ENCODE measurements at regions not wholly inside any gene's neighbourhood (a gene's known extent, or its start where the extent isn't known, plus 50 kb on each side); places are given as distances from the start of the nearest gene placed in this dataset.

GRCh38 chr7:16293669-16294425, 127.5 kb downstream of the CRPPA start:
- Histone ChIP-seq H3K4me3 (ENCODE audit: control insufficient read depth in 1 of 2, extremely low read depth in 1 of 2, low read length in 1 of 2) (no peak overlapping the region), H3K9me3 (no peaks in the 10 kb centered on the region), H3K36me3 (ENCODE audit: control insufficient read depth in 2 of 2, extremely low read depth in 1 of 2, insufficient read depth in 1 of 2, low read length in 1 of 2) (no peaks in the 10 kb centered on the region), H3K27ac (ENCODE audit: low read length) (no peak overlapping the region), H3K4me1 (ENCODE audit: control insufficient read depth in 1 of 2, extremely low read depth in 1 of 2, insufficient read depth in 2 of 2, low read length in 2 of 2) (no peaks in the 10 kb centered on the region), H3K27me3 (replicated peaks in 1 of 2; ENCODE audit: control insufficient read depth in 2 of 2, extremely low read depth in 1 of 2, insufficient read depth in 2 of 2, low read length in 1 of 2) (no peaks in the 10 kb centered on the region)
- H3K27me3 Mint-ChIP-seq = no peaks in the 10 kb centered on the region
- no peaks in the 10 kb centered on the region for H3K9me3 Mint-ChIP-seq
- no peak for ATAC-seq (replicated peaks in 1 of 4)
- DNase-seq = no peak
- no peaks in the 10 kb centered on the region for H3K36me3 Mint-ChIP-seq
- no peak overlapping the region for H3K27ac Mint-ChIP-seq
- H3K4me1 Mint-ChIP-seq = no peaks in the 10 kb centered on the region
- ChIA-PET POLR2A (interaction anchor here in 1 of 2 donors (0.6 kb wide), 1 partner anchor 83 kb away, joined by 3 read pairs; no protein-coding TSS in a partner anchor), CTCF (no interaction called here)
- H3K4me3 Mint-ChIP-seq = no peak overlapping the region
- WGBS (ENCODE audit: insufficient coverage) = 100% methylated on average over 1 of the region's 3 CpGs

GRCh38 chr7:16284581-16284980, 136.8 kb downstream of the CRPPA start:
- ChIA-PET POLR2A (no interaction called here), CTCF (no interaction called here)
- H3K27me3 ChIP-seq (replicated peaks in 1 of 2; ENCODE audit: control insufficient read depth in 2 of 2, extremely low read depth in 1 of 2, insufficient read depth in 2 of 2, low read length in 1 of 2) = no peaks in the 10 kb centered on the region
- no peaks in the 10 kb centered on the region for H3K4me1 Mint-ChIP-seq
- H3K36me3 ChIP-seq (ENCODE audit: control insufficient read depth in 2 of 2, extremely low read depth in 1 of 2, insufficient read depth in 1 of 2, low read length in 1 of 2) = no peaks in the 10 kb centered on the region
- H3K4me3 Mint-ChIP-seq = no peak overlapping the region
- H3K4me1 ChIP-seq (ENCODE audit: control insufficient read depth in 1 of 2, extremely low read depth in 1 of 2, insufficient read depth in 2 of 2, low read length in 2 of 2) = no peaks in the 10 kb centered on the region
- WGBS (ENCODE audit: insufficient coverage) = no CpG with 5 or more reads among the region's 4 CpGs
- H3K9me3 Mint-ChIP-seq = no peaks in the 10 kb centered on the region
- H3K4me3 ChIP-seq (ENCODE audit: control insufficient read depth in 1 of 2, extremely low read depth in 1 of 2, low read length in 1 of 2) = no peak overlapping the region
- peaks cover 3% of the 10 kb centered on the region for H3K36me3 Mint-ChIP-seq
- H3K27ac ChIP-seq (ENCODE audit: low read length) = no peak overlapping the region
- H3K27ac Mint-ChIP-seq = no peak overlapping the region
- DNase-seq (no peak), ATAC-seq (replicated peaks in 1 of 4) (no peak)
- H3K9me3 ChIP-seq = no peaks in the 10 kb centered on the region
- no peaks in the 10 kb centered on the region for H3K27me3 Mint-ChIP-seq

- no peak overlapping the region for H3K4me3 ChIP-seq (ENCODE audit: control insufficient read depth in 1 of 2, extremely low read depth in 1 of 2, low read length in 1 of 2)
- CTCF ChIA-PET = no interaction called here
- no peaks in the 10 kb centered on the region for H3K27me3 Mint-ChIP-seq
Observed at GRCh38 chr7:16278167-16278787, 143.1 kb downstream of the CRPPA start.

GRCh38 chr7:16271990-16272665, 149.2 kb downstream of the CRPPA start:
- ChIA-PET CTCF (no interaction called here), POLR2A (no interaction called here)
- H3K27me3 Mint-ChIP-seq = no peaks in the 10 kb centered on the region
- no peak overlapping the region for H3K27ac Mint-ChIP-seq
- Histone ChIP-seq H3K27me3 (replicated peaks in 1 of 2; ENCODE audit: control insufficient read depth in 2 of 2, extremely low read depth in 1 of 2, insufficient read depth in 2 of 2, low read length in 1 of 2) (no peaks in the 10 kb centered on the region), H3K4me1 (ENCODE audit: control insufficient read depth in 1 of 2, extremely low read depth in 1 of 2, insufficient read depth in 2 of 2, low read length in 2 of 2) (no peaks in the 10 kb centered on the region), H3K9me3 (no peaks in the 10 kb centered on the region), H3K27ac (ENCODE audit: low read length) (no peak overlapping the region), H3K36me3 (ENCODE audit: control insufficient read depth in 2 of 2, extremely low read depth in 1 of 2, insufficient read depth in 1 of 2, low read length in 1 of 2) (no peaks in the 10 kb centered on the region), H3K4me3 (ENCODE audit: control insufficient read depth in 1 of 2, extremely low read depth in 1 of 2, low read length in 1 of 2) (no peak overlapping the region)
- WGBS (ENCODE audit: insufficient coverage) = no CpG with 5 or more reads among the region's 2 CpGs
- ATAC-seq (replicated peaks in 1 of 4) (no peak), DNase-seq (no peak)
- no peak overlapping the region for H3K4me3 Mint-ChIP-seq
- H3K36me3 Mint-ChIP-seq = no peaks in the 10 kb centered on the region
- no peaks in the 10 kb centered on the region for H3K4me1 Mint-ChIP-seq
- H3K9me3 Mint-ChIP-seq = no peaks in the 10 kb centered on the region

More at GRCh38 chr7:16278167-16278787, 143.1 kb downstream of the CRPPA start:
- no CpG with 5 or more reads among the region's 1 CpG for WGBS (ENCODE audit: insufficient coverage)
- Mint-ChIP-seq H3K4me1 (no peaks in the 10 kb centered on the region), H3K27ac (no peak overlapping the region), H3K36me3 (no peaks in the 10 kb centered on the region), H3K9me3 (no peaks in the 10 kb centered on the region), H3K4me3 (no peak overlapping the region)
- no peaks in the 10 kb centered on the region for H3K36me3 ChIP-seq (ENCODE audit: control insufficient read depth in 2 of 2, extremely low read depth in 1 of 2, insufficient read depth in 1 of 2, low read length in 1 of 2)
- ATAC-seq (replicated peaks in 1 of 4) (no peak), DNase-seq (no peak)
- H3K9me3 ChIP-seq = no peaks in the 10 kb centered on the region
- POLR2A ChIA-PET = no interaction called here
- H3K27ac ChIP-seq (ENCODE audit: low read length) = no peak overlapping the region
- no peaks in the 10 kb centered on the region for H3K27me3 ChIP-seq (replicated peaks in 1 of 2; ENCODE audit: control insufficient read depth in 2 of 2, extremely low read depth in 1 of 2, insufficient read depth in 2 of 2, low read length in 1 of 2)
- H3K4me1 ChIP-seq (ENCODE audit: control insufficient read depth in 1 of 2, extremely low read depth in 1 of 2, insufficient read depth in 2 of 2, low read length in 2 of 2) = no peaks in the 10 kb centered on the region

GRCh38 chr7:16271355-16271915, 149.9 kb downstream of the CRPPA start:
- no peak overlapping the region for H3K4me3 Mint-ChIP-seq
- ChIA-PET POLR2A (no interaction called here), CTCF (no interaction called here)
- WGBS (ENCODE audit: insufficient coverage) = no CpG with 5 or more reads among the region's 1 CpG
- no peaks in the 10 kb centered on the region for H3K27me3 ChIP-seq (replicated peaks in 1 of 2; ENCODE audit: control insufficient read depth in 2 of 2, extremely low read depth in 1 of 2, insufficient read depth in 2 of 2, low read length in 1 of 2)
- ATAC-seq (replicated peaks in 1 of 4) = no peak
- H3K9me3 ChIP-seq = no peaks in the 10 kb centered on the region
- no peaks in the 10 kb centered on the region for H3K4me1 ChIP-seq (ENCODE audit: control insufficient read depth in 1 of 2, extremely low read depth in 1 of 2, insufficient read depth in 2 of 2, low read length in 2 of 2)
- H3K27ac Mint-ChIP-seq = no peak overlapping the region
- no peaks in the 10 kb centered on the region for H3K27me3 Mint-ChIP-seq
- no peak for DNase-seq
- H3K36me3 ChIP-seq (ENCODE audit: control insufficient read depth in 2 of 2, extremely low read depth in 1 of 2, insufficient read depth in 1 of 2, low read length in 1 of 2) = no peaks in the 10 kb centered on the region
- H3K27ac ChIP-seq (ENCODE audit: low read length) = no peak overlapping the region
- no peaks in the 10 kb centered on the region for H3K4me1 Mint-ChIP-seq
- no peaks in the 10 kb centered on the region for H3K9me3 Mint-ChIP-seq
- no peak overlapping the region for H3K4me3 ChIP-seq (ENCODE audit: control insufficient read depth in 1 of 2, extremely low read depth in 1 of 2, low read length in 1 of 2)
- no peaks in the 10 kb centered on the region for H3K36me3 Mint-ChIP-seq

GRCh38 chr7:16270844-16271243, 150.5 kb downstream of the CRPPA start:
- Histone ChIP-seq H3K36me3 (ENCODE audit: control insufficient read depth in 2 of 2, extremely low read depth in 1 of 2, insufficient read depth in 1 of 2, low read length in 1 of 2) (no peaks in the 10 kb centered on the region), H3K27me3 (replicated peaks in 1 of 2; ENCODE audit: control insufficient read depth in 2 of 2, extremely low read depth in 1 of 2, insufficient read depth in 2 of 2, low read length in 1 of 2) (no peaks in the 10 kb centered on the region), H3K9me3 (no peaks in the 10 kb centered on the region), H3K4me1 (ENCODE audit: control insufficient read depth in 1 of 2, extremely low read depth in 1 of 2, insufficient read depth in 2 of 2, low read length in 2 of 2) (no peaks in the 10 kb centered on the region), H3K4me3 (ENCODE audit: control insufficient read depth in 1 of 2, extremely low read depth in 1 of 2, low read length in 1 of 2) (no peak overlapping the region), H3K27ac (ENCODE audit: low read length) (no peak overlapping the region)
- WGBS (ENCODE audit: insufficient coverage) = 86% methylated on average over 1 of the region's 4 CpGs
- ATAC-seq (replicated peaks in 1 of 4) (no peak), DNase-seq (no peak)
- CTCF ChIA-PET = no interaction called here
- no peaks in the 10 kb centered on the region for H3K4me1 Mint-ChIP-seq
- no peaks in the 10 kb centered on the region for H3K27me3 Mint-ChIP-seq
- no peaks in the 10 kb centered on the region for H3K9me3 Mint-ChIP-seq
- POLR2A ChIA-PET = no interaction called here
- no peaks in the 10 kb centered on the region for H3K36me3 Mint-ChIP-seq
- no peak overlapping the region for H3K27ac Mint-ChIP-seq
- H3K4me3 Mint-ChIP-seq = no peak overlapping the region
